SK-N-SH treated with all-trans-retinoic acid at 6 μM for 48 hours (cell line): ENCODE measurements at regions not wholly inside any gene's neighbourhood (a gene's known extent, or its start where the extent isn't known, plus 50 kb on each side); places are given as distances from the start of the nearest gene placed in this dataset.

ENCODE experiments used
- ATAC-seq: fragments of 200-7000 bp; cut with Tn5 transposase; 3 replicates; pipeline ENCODE4 v1.9.1; 2020; ENCODE audit warnings: mild to moderate bottlenecking, moderate library complexity
- ARNTL ChIP-seq: fragments of 450-650 bp; formaldehyde crosslinking; IDR thresholded peaks from 2 replicates; pipeline ENCODE4 v1.5.0; 2020; ENCODE audit warnings: low read depth, mild to moderate bottlenecking, moderate library complexity, borderline replicate concordance
- BACH2 ChIP-seq: fragments of 250-450 bp; sonication (Bioruptor Pico); IDR thresholded peaks from 2 replicates; pipeline ENCODE4 v1.9.0; 2021; ENCODE audit warnings: mild to moderate bottlenecking, borderline replicate concordance
- CREB5 ChIP-seq: fragments of 250-450 bp; sonication (Bioruptor Pico); IDR thresholded peaks from 2 replicates; pipeline ENCODE4 v1.5.1; 2020; ENCODE audit warnings: low read depth, mild to moderate bottlenecking, moderate library complexity
- CSRNP3 ChIP-seq: fragments of 250-450 bp; sonication (Bioruptor Pico); IDR thresholded peaks from 2 replicates; pipeline ENCODE4 v1.5.1; 2021; ENCODE audit warnings: mild to moderate bottlenecking, moderate library complexity
- ESRRG ChIP-seq: fragments of 250-450 bp; sonication (Bioruptor Pico); IDR thresholded peaks from 2 replicates; pipeline ENCODE4 v1.6.1; 2021; ENCODE audit warnings: mild to moderate bottlenecking
- GLIS3 ChIP-seq: fragments of 250-450 bp; sonication (Bioruptor Pico); IDR thresholded peaks from 2 replicates; pipeline ENCODE4 v1.5.0; 2020; ENCODE audit warnings: mild to moderate bottlenecking, moderate library complexity
- ISL1 ChIP-seq: fragments of 250-450 bp; sonication (Bioruptor Pico); IDR thresholded peaks from 2 replicates; pipeline ENCODE4 v2.1.2; 2022; ENCODE audit warnings: mild to moderate bottlenecking, moderate library complexity
- OSR1 ChIP-seq: fragments of 250-450 bp; sonication (Bioruptor Pico); IDR thresholded peaks from 2 replicates; pipeline ENCODE4 v1.8.0; 2022; ENCODE audit warnings: moderate library complexity, mild to moderate bottlenecking, inconsistent platforms
- PATZ1 ChIP-seq: fragments of 250-450 bp; sonication (Bioruptor Pico); IDR thresholded peaks from 2 replicates; pipeline ENCODE4 v1.8.0; 2020; ENCODE audit warnings: mild to moderate bottlenecking, moderate library complexity, borderline replicate concordance
- POU6F1 ChIP-seq: fragments of 250-450 bp; sonication (Bioruptor Pico); IDR thresholded peaks from 2 replicates; pipeline ENCODE4 v1.8.0; 2021; ENCODE audit warnings: low read depth, mild to moderate bottlenecking, moderate library complexity, borderline replicate concordance
- PPARA ChIP-seq: fragments of 250-450 bp; sonication (Bioruptor Pico); IDR thresholded peaks from 2 replicates; pipeline ENCODE4 v1.5.0; 2020; ENCODE audit warnings: mild to moderate bottlenecking, borderline replicate concordance
- RARB ChIP-seq: fragments of 250-450 bp; sonication (Bioruptor Pico); IDR thresholded peaks from 2 replicates; pipeline ENCODE4 v1.8.0; 2021; ENCODE audit warnings: mild to moderate bottlenecking, moderate library complexity
- SNAI2 ChIP-seq: fragments of 250-450 bp; sonication (Bioruptor Pico); IDR thresholded peaks from 2 replicates; pipeline ENCODE4 v1.5.0; 2020; ENCODE audit warnings: mild to moderate bottlenecking, moderate library complexity
- TOX ChIP-seq: fragments of 250-450 bp; sonication (Bioruptor Pico); IDR thresholded peaks from 2 replicates; pipeline ENCODE4 v1.8.0; 2021; ENCODE audit warnings: mild to moderate bottlenecking, moderate library complexity, borderline replicate concordance
- TSHZ2 ChIP-seq: fragments of 250-450 bp; sonication (Bioruptor Pico); IDR thresholded peaks from 2 replicates; pipeline ENCODE4 v1.5.0; 2020; ENCODE audit warnings: mild to moderate bottlenecking, moderate library complexity
- ZC3H10 ChIP-seq: fragments of 250-450 bp; sonication (Bioruptor Pico); IDR thresholded peaks from 2 replicates; pipeline ENCODE4 v1.5.1; 2021; ENCODE audit warnings: mild to moderate bottlenecking, moderate library complexity
- ZFP3 ChIP-seq: fragments of 250-450 bp; sonication (Bioruptor Pico); IDR thresholded peaks from 2 replicates; pipeline ENCODE4 v1.5.0; 2020; ENCODE audit warnings: mild to moderate bottlenecking, moderate library complexity
- ZNF565 ChIP-seq: fragments of 450-650 bp; formaldehyde crosslinking; conservative IDR thresholded peaks from 2 replicates; pipeline ENCODE4 v1.5.0; 2020; ENCODE audit warnings: low read depth, mild to moderate bottlenecking, moderate library complexity
- ZNF70 ChIP-seq: fragments of 450-650 bp; formaldehyde crosslinking; IDR thresholded peaks from 2 replicates; pipeline ENCODE4 v1.5.0; 2020; ENCODE audit warnings: mild to moderate bottlenecking, moderate library complexity
- ZNF8 ChIP-seq: fragments of 450-650 bp; formaldehyde crosslinking; IDR thresholded peaks from 2 replicates; pipeline ENCODE4 v1.5.0; 2020; ENCODE audit warnings: mild to moderate bottlenecking, moderate library complexity

GRCh38 chr4:61149278-61149677 is 50.8 kb upstream of the ADGRL3 start:
- ATAC-seq = no peak
- TF ChIP-seq TSHZ2 (no peak), TOX (CRISPR knock-in tag) (no peak), ARNTL (CRISPR knock-in tag) (no peak), OSR1 (CRISPR knock-in tag) (no peak), ZC3H10 (CRISPR knock-in tag) (no peak), SNAI2 (no peak), BACH2 (no peak), PPARA (no peak), ZNF8 (CRISPR knock-in tag) (no peak), GLIS3 (CRISPR knock-in tag) (no peak), PATZ1 (CRISPR knock-in tag) (no peak), ZNF70 (CRISPR knock-in tag) (no peak), CSRNP3 (CRISPR knock-in tag) (no peak), ZNF565 (CRISPR knock-in tag) (no peak), POU6F1 (CRISPR knock-in tag) (no peak), ZFP3 (CRISPR knock-in tag) (no peak), ISL1 (CRISPR knock-in tag) (no peak), ESRRG (CRISPR knock-in tag) (no peak), RARB (CRISPR knock-in tag) (no peak), CREB5 (CRISPR knock-in tag) (no peak)
